Mesendoderm (in vitro differentiated cells): ENCODE measurements at regions not wholly inside any gene's neighbourhood (a gene's known extent, or its start where the extent isn't known, plus 50 kb on each side); places are given as distances from the start of the nearest gene placed in this dataset.

Source experiments
- DNase-seq: peaks from one replicate; pipeline ENCODE4 v3.0.0; 2013
- H2AK5ac ChIP-seq: 2 replicates; pipeline ENCODE4 v1.6.1; 2013; ENCODE audit warnings: low read length, inconsistent platforms
- H2BK120ac ChIP-seq: 2 replicates; pipeline ENCODE4 v1.6.1; 2013; ENCODE audit warnings: low read depth, mild to moderate bottlenecking, low read length, moderate library complexity, mixed read lengths
- H2BK15ac ChIP-seq: replicated peaks from 2 replicates; pipeline ENCODE4 v1.6.1; 2013; ENCODE audit warnings: low read depth, mild to moderate bottlenecking, moderate library complexity
- H2BK5ac ChIP-seq: 2 replicates; pipeline ENCODE4 v1.6.1; 2013; ENCODE audit warnings: low read length, inconsistent platforms
- H3K18ac ChIP-seq: 2 replicates; pipeline ENCODE4 v1.6.1; 2013; ENCODE audit warnings: mild to moderate bottlenecking, low read length, mixed read lengths
- H3K23ac ChIP-seq: one replicate; pipeline ENCODE4 v1.6.1; 2013; ENCODE audit warnings: low read length
- H3K27ac ChIP-seq: 2 replicates; pipeline ENCODE4 v1.5.1; 2013; ENCODE audit warnings: low read depth, mild to moderate bottlenecking, inconsistent platforms, low read length, moderate library complexity
- H3K27me3 ChIP-seq: 2 replicates; pipeline ENCODE4 v1.6.1; 2013; ENCODE audit warnings: low read length, control low read depth, mild to moderate bottlenecking, inconsistent platforms; ENCODE audit not compliant: insufficient read depth, poor library complexity
- H3K36me3 ChIP-seq: 2 replicates; pipeline ENCODE4 v1.6.1; 2013; ENCODE audit warnings: low read length, inconsistent platforms; ENCODE audit not compliant: control insufficient read depth, insufficient read depth
- H3K4ac ChIP-seq: one replicate; pipeline ENCODE4 v1.6.1; 2013; ENCODE audit warnings: low read depth, mild to moderate bottlenecking, low read length, moderate library complexity
- H3K4me1 ChIP-seq: 2 replicates; pipeline ENCODE4 v1.6.1; 2013; ENCODE audit warnings: low read depth, low read length, inconsistent platforms; ENCODE audit not compliant: control insufficient read depth
- H3K4me2 ChIP-seq: 2 replicates; pipeline ENCODE4 v1.6.1; 2013; ENCODE audit warnings: low read length
- H3K4me3 ChIP-seq: 2 replicates; pipeline ENCODE4 v1.5.1; 2013; ENCODE audit warnings: mild to moderate bottlenecking, low read length
- H3K56ac ChIP-seq: one replicate; pipeline ENCODE4 v1.6.1; 2013; ENCODE audit warnings: low read length
- H3K79me1 ChIP-seq: 2 replicates; pipeline ENCODE4 v1.6.1; 2013; ENCODE audit warnings: low read length, inconsistent platforms
- H3K79me2 ChIP-seq: 2 replicates; pipeline ENCODE4 v1.6.1; 2013; ENCODE audit warnings: mild to moderate bottlenecking, low read length; ENCODE audit not compliant: control insufficient read depth, insufficient read depth
- H3K9ac ChIP-seq: 2 replicates; pipeline ENCODE4 v1.6.1; 2013; ENCODE audit warnings: low read length, inconsistent platforms
- H4K5ac ChIP-seq: one replicate; pipeline ENCODE4 v1.6.1; 2013; ENCODE audit warnings: low read length
- H4K8ac ChIP-seq: one replicate; pipeline ENCODE4 v1.6.1; 2013; ENCODE audit warnings: low read depth, mild to moderate bottlenecking, control low read depth, low read length, moderate library complexity
- WGBS: extraction: QIAGEN DNeasy Blood & Tissue Kit; methylation state at CpG from one replicate; pipeline ENCODE4 v1.1.7; 2013; ENCODE audit warnings: low lambda C conversion rate, missing lambda C conversion rate; ENCODE audit not compliant: insufficient coverage; ENCODE audit errors: extremely low coverage; 5-methylcytosine and 5-hydroxymethylcytosine counted together

- H3K4me3 ChIP-seq: no peak overlapping the region
- no peak overlapping the region for H3K18ac ChIP-seq
- no peak overlapping the region for H3K27ac ChIP-seq
- no peak overlapping the region for H3K4me2 ChIP-seq
- H2BK15ac ChIP-seq: no peak overlapping the region
- H2AK5ac ChIP-seq: no peak overlapping the region
- no CpG with 5 or more reads among the region's 2 CpGs for WGBS
- no peaks in the 10 kb centered on the region for H3K36me3 ChIP-seq
- no peak overlapping the region for H2BK120ac ChIP-seq
- H3K23ac ChIP-seq: no peak overlapping the region
- H3K27me3 ChIP-seq: no peaks in the 10 kb centered on the region
- H3K79me1 ChIP-seq: no peaks in the 10 kb centered on the region
- H4K8ac ChIP-seq: no peak overlapping the region
- H3K4me1 ChIP-seq: no peaks in the 10 kb centered on the region
- H3K56ac ChIP-seq: no peak overlapping the region
- no peaks in the 10 kb centered on the region for H3K79me2 ChIP-seq
- H3K9ac ChIP-seq: no peak overlapping the region
- H3K4ac ChIP-seq: no peak overlapping the region
- H4K5ac ChIP-seq: no peak overlapping the region
- no peak for DNase-seq
- no peak overlapping the region for H2BK5ac ChIP-seq
Measured at GRCh38 chr4:128728190-128728589, 81.3 kb upstream of the JADE1 start.

GRCh38 chr4:128727658-128728057 is 81.8 kb upstream of the JADE1 start:
- Histone ChIP-seq H4K8ac (no peak overlapping the region), H3K4ac (no peak overlapping the region), H3K79me2 (no peaks in the 10 kb centered on the region), H3K27me3 (no peaks in the 10 kb centered on the region), H3K4me3 (no peak overlapping the region), H3K27ac (no peak overlapping the region), H3K79me1 (no peaks in the 10 kb centered on the region), H2BK5ac (no peak overlapping the region), H3K4me1 (no peaks in the 10 kb centered on the region), H3K4me2 (no peak overlapping the region), H3K36me3 (no peaks in the 10 kb centered on the region), H3K23ac (no peak overlapping the region), H2BK120ac (no peak overlapping the region), H3K9ac (no peak overlapping the region), H2BK15ac (no peak overlapping the region), H3K56ac (no peak overlapping the region), H3K18ac (no peak overlapping the region), H4K5ac (no peak overlapping the region), H2AK5ac (no peak overlapping the region)
- DNase-seq: no peak

DNA sequence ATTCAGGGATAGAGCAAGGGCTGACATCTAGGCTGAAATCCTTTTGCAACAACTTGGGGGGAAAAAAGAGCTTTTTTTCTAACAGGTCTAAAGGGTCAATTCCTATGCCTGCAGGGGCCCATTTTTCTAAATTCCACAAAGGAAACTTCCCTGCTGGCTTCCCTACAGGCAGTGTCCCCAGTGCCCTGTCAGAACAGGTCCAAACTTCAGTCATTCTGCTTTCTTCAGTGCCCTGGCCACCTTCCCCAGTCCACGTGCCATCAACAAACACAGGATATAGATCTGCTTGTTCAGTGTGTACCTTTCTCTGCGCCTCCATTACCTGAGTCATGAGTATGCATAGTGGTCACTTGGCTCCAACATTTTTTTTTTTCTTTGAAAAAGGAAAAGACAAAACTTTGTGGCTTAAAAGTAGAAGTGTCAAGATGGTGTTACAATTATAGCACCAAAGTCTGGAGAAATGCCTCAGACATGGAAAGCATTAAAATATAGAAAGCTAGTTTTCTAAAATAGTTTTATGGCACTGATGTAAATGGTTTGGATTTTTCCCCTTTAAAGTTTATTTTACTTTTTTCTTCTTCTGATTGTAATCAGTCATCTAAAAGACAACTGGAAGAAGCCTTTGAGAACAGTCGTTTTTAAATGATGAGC is 84.0 kb upstream of the JADE1 start:
- Histone ChIP-seq H2BK120ac (no peak overlapping the region), H3K79me2 (no peaks in the 10 kb centered on the region), H3K79me1 (no peaks in the 10 kb centered on the region), H2BK5ac (no peak overlapping the region), H3K4me2 (no peak overlapping the region), H3K4ac (no peak overlapping the region), H4K5ac (no peak overlapping the region), H3K9ac (no peak overlapping the region), H3K36me3 (no peaks in the 10 kb centered on the region), H3K27ac (no peak overlapping the region), H3K27me3 (no peaks in the 10 kb centered on the region), H3K18ac (no peak overlapping the region), H2AK5ac (no peak overlapping the region), H3K56ac (no peak overlapping the region), H3K4me3 (no peak overlapping the region), H2BK15ac (no peak overlapping the region), H3K4me1 (no peaks in the 10 kb centered on the region), H4K8ac (no peak overlapping the region), H3K23ac (no peak overlapping the region)
- peak; percentile 15 for DNase-seq
- WGBS: no CpG with 5 or more reads among the region's 3 CpGs

- Histone ChIP-seq H4K5ac (no peak overlapping the region), H4K8ac (no peak overlapping the region), H3K4me3 (no peak overlapping the region), H3K79me2 (no peaks in the 10 kb centered on the region), H3K56ac (no peak overlapping the region), H3K4me2 (no peak overlapping the region), H3K18ac (no peak overlapping the region), H3K79me1 (no peaks in the 10 kb centered on the region), H2BK120ac (no peak overlapping the region), H3K27me3 (no peaks in the 10 kb centered on the region), H3K9ac (no peak overlapping the region), H3K23ac (no peak overlapping the region), H2BK15ac (no peak overlapping the region), H3K4ac (no peak overlapping the region), H2BK5ac (no peak overlapping the region), H3K36me3 (no peaks in the 10 kb centered on the region), H3K27ac (no peak overlapping the region), H3K4me1 (no peaks in the 10 kb centered on the region), H2AK5ac (no peak overlapping the region)
- no peak for DNase-seq
- WGBS: no CpG with 5 or more reads among the region's 2 CpGs
Measured at GRCh38 chr4:128722911-128723310, 86.6 kb upstream of the JADE1 start.

DNA sequence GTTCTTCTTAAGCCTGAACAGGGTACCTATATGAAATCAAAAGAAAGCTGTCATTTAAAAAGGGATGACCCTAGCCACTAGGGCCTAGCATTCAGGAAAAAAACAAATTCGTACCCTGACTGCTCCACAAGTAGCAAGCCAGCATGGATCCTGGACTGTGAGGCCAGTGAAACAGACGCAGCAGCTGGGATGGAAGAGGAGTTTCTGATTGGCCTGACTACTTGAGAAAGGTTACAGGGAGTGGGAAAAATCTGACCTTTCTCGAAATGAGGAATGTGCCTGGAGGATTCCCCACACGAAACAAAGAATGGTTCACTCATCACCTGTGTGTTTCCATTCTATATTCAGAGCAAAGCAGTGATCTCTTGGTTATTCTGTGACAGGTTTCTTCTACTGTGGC is 87.6 kb upstream of the JADE1 start:
- WGBS: no CpG with 5 or more reads among the region's 4 CpGs
- Histone ChIP-seq H3K27ac (no peak overlapping the region), H3K56ac (no peak overlapping the region)

GRCh38 chr4:128720270-128720669 is 89.2 kb upstream of the JADE1 start:
- Histone ChIP-seq H3K18ac (no peak overlapping the region), H3K4ac (peak overlapping the region; percentile 81), H3K27ac (no peak overlapping the region), H2AK5ac (no peak overlapping the region), H3K56ac (no peak overlapping the region), H3K4me3 (no peak overlapping the region), H3K4me1 (no peaks in the 10 kb centered on the region), H3K4me2 (no peak overlapping the region), H3K79me1 (no peaks in the 10 kb centered on the region), H3K27me3 (no peaks in the 10 kb centered on the region), H2BK15ac (no peak overlapping the region), H3K79me2 (no peaks in the 10 kb centered on the region), H4K8ac (no peak overlapping the region), H2BK120ac (no peak overlapping the region), H3K23ac (no peak overlapping the region), H3K9ac (no peak overlapping the region), H3K36me3 (no peaks in the 10 kb centered on the region), H2BK5ac (no peak overlapping the region), H4K5ac (no peak overlapping the region)
- no peak for DNase-seq
- no CpG with 5 or more reads among the region's 4 CpGs for WGBS

More for the DNA sequence above, 87.6 kb upstream of the JADE1 start:
- H3K27me3 ChIP-seq: no peaks in the 10 kb centered on the region
- no peak overlapping the region for H2AK5ac ChIP-seq
- H3K4me3 ChIP-seq: no peak overlapping the region
- no peak overlapping the region for H4K5ac ChIP-seq
- H4K8ac ChIP-seq: no peak overlapping the region
- H3K23ac ChIP-seq: no peak overlapping the region
- H3K36me3 ChIP-seq: no peaks in the 10 kb centered on the region
- H2BK120ac ChIP-seq: no peak overlapping the region
- H3K4me1 ChIP-seq: no peaks in the 10 kb centered on the region
- H3K4ac ChIP-seq: no peak overlapping the region
- H3K79me2 ChIP-seq: no peaks in the 10 kb centered on the region
- H3K18ac ChIP-seq: no peak overlapping the region
- H2BK5ac ChIP-seq: no peak overlapping the region
- H3K9ac ChIP-seq: no peak overlapping the region
- no peak overlapping the region for H3K4me2 ChIP-seq
- peak; percentile 27 for DNase-seq
- H3K79me1 ChIP-seq: no peaks in the 10 kb centered on the region
- no peak overlapping the region for H2BK15ac ChIP-seq
